Neuronal stem cell (in vitro differentiated cells): ENCODE measurements at regions not wholly inside any gene's neighbourhood (a gene's known extent, or its start where the extent isn't known, plus 50 kb on each side); places are given as distances from the start of the nearest gene placed in this dataset.

Source experiments
- DNase-seq: peaks from one replicate; pipeline ENCODE4 v3.0.0-alpha.2; 2013; ENCODE audit warnings: low spot score
- H2AFZ ChIP-seq: one replicate; pipeline ENCODE4 v1.6.1; 2013; ENCODE audit warnings: mild to moderate bottlenecking, low read length, inconsistent platforms
- H2AK5ac ChIP-seq: 2 replicates; pipeline ENCODE4 v1.6.1; 2013; ENCODE audit warnings: low read depth, mild to moderate bottlenecking, inconsistent platforms, low read length, moderate library complexity, mixed read lengths
- H2BK120ac ChIP-seq: 2 replicates; pipeline ENCODE4 v1.6.1; 2013; ENCODE audit warnings: low read depth, mild to moderate bottlenecking, inconsistent platforms, low read length, moderate library complexity, mixed read lengths
- H2BK12ac ChIP-seq: one replicate; pipeline ENCODE4 v1.6.1; 2013; ENCODE audit warnings: low read length, inconsistent platforms
- H2BK15ac ChIP-seq: 2 replicates; pipeline ENCODE4 v1.6.1; 2013; ENCODE audit warnings: mild to moderate bottlenecking, low read length, inconsistent platforms, mixed read lengths
- H2BK5ac ChIP-seq: one replicate; pipeline ENCODE4 v1.6.1; 2013; ENCODE audit warnings: inconsistent platforms, mild to moderate bottlenecking, low read length, moderate library complexity
- H3K14ac ChIP-seq: one replicate; pipeline ENCODE4 v1.6.1; 2013; ENCODE audit warnings: low read length, inconsistent platforms
- H3K18ac ChIP-seq: 2 replicates; pipeline ENCODE4 v1.6.1; 2013; ENCODE audit warnings: low read length, inconsistent platforms
- H3K23ac ChIP-seq: 2 replicates; pipeline ENCODE4 v1.6.1; 2013; ENCODE audit warnings: low read depth, mild to moderate bottlenecking, mixed read lengths, low read length, inconsistent platforms; ENCODE audit not compliant: poor library complexity
- H3K27ac ChIP-seq: replicated peaks from 3 replicates; pipeline ENCODE4 v1.5.1; 2013; ENCODE audit warnings: low read length, inconsistent platforms
- H3K27me3 ChIP-seq, 3 experiments: 2 replicates each; pipeline ENCODE4 v1.6.1; 2013; ENCODE audit warnings: low read length in 3 of 3, mild to moderate bottlenecking in 2 of 3, inconsistent platforms in 1 of 3, low read depth in 1 of 3, mixed read lengths in 1 of 3, moderate library complexity in 1 of 3; ENCODE audit not compliant: control insufficient read depth in 3 of 3, insufficient read depth in 3 of 3
- H3K36me3 ChIP-seq, 2 donors: replicated peaks in 1 of 2; 2 replicates each; pipeline ENCODE4 v1.6.1; 2013; ENCODE audit warnings: low read length in 2 of 2; ENCODE audit not compliant: control insufficient read depth in 2 of 2, insufficient read depth in 2 of 2
- H3K4ac ChIP-seq: 2 replicates; pipeline ENCODE4 v1.6.1; 2013; ENCODE audit warnings: inconsistent platforms, mild to moderate bottlenecking, low read length, moderate library complexity
- H3K4me1 ChIP-seq, 2 donors: 1 replicate in 1 of 2; 2 replicates in 1 of 2; pipeline ENCODE4 v1.6.1; 2013; ENCODE audit warnings: low read length in 2 of 2, low read depth in 1 of 2; ENCODE audit not compliant: control insufficient read depth in 2 of 2, insufficient read depth in 1 of 2
- H3K4me2 ChIP-seq: one replicate; pipeline ENCODE4 v1.6.1; 2013; ENCODE audit warnings: mild to moderate bottlenecking, low read length, inconsistent platforms; ENCODE audit not compliant: insufficient read depth, poor library complexity, severe bottlenecking
- H3K4me3 ChIP-seq, 2 donors: 2 replicates each; pipeline ENCODE4 v1.5.1; 2013; ENCODE audit warnings: low read length in 2 of 2, mild to moderate bottlenecking in 2 of 2, inconsistent platforms in 1 of 2, moderate library complexity in 1 of 2
- H3K79me1 ChIP-seq: one replicate; pipeline ENCODE4 v1.6.1; 2013; ENCODE audit warnings: low read depth, mild to moderate bottlenecking, inconsistent platforms, low read length, moderate library complexity
- H3K9ac ChIP-seq: one replicate; pipeline ENCODE4 v1.6.1; 2013; ENCODE audit warnings: mild to moderate bottlenecking, low read depth, low read length, inconsistent platforms; ENCODE audit not compliant: poor library complexity
- H3K9me3 ChIP-seq, 2 donors: replicated peaks in 1 of 2; 2 replicates each; pipeline versions ENCODE3 to v1.6.1; 2013; ENCODE audit warnings: low read length in 2 of 2, mild to moderate bottlenecking in 2 of 2, inconsistent platforms in 1 of 2, low read depth in 1 of 2, mixed read lengths in 1 of 2, moderate library complexity in 1 of 2; ENCODE audit not compliant: control insufficient read depth in 2 of 2, insufficient read depth in 1 of 2
- H4K8ac ChIP-seq: one replicate; pipeline ENCODE4 v1.6.1; 2013; ENCODE audit warnings: low read depth, mild to moderate bottlenecking, inconsistent platforms, low read length, moderate library complexity
- H4K91ac ChIP-seq: one replicate; pipeline ENCODE4 v1.6.1; 2013; ENCODE audit warnings: low read length, low read depth, mild to moderate bottlenecking, inconsistent platforms; ENCODE audit not compliant: poor library complexity
- WGBS, 2 donors: extraction: QIAGEN DNeasy Blood & Tissue Kit; methylation state at CpG; one replicate each; pipeline ENCODE4 v1.1.7; 2013; ENCODE audit warnings: missing lambda C conversion rate in 2 of 2, mixed read lengths in 1 of 2; ENCODE audit not compliant: insufficient read length in 2 of 2, insufficient replicate concordance in 1 of 2; ENCODE audit errors: extremely low coverage in 2 of 2; 5-methylcytosine and 5-hydroxymethylcytosine counted together

DNA sequence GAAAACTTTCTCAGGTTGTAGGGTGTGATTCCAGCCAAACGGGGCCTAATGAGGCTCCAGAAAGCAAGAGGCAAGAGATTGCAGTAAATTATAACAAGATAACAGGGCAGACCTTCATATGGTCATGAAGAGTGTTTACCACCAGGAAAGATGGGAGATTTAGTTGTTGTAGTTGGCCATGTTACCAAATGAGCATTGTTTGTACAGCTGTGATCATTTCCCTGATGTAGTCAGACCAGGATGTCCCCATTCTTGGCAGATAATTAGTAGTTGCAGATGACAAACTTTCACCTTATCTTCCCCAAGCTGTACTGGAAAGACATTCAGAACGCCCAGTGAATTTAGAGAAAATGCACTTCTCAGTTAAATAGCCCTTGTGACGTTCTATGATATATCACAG is 630.8 kb downstream of the ANKRD7 start:
- H3K9ac ChIP-seq, result no peak overlapping the region
- no peaks in the 10 kb centered on the region for H3K79me1 ChIP-seq
- no peak overlapping the region for H3K4ac ChIP-seq
- H2BK5ac ChIP-seq, result no peak overlapping the region
- H2BK120ac ChIP-seq, result no peak overlapping the region
- no peaks in the 10 kb centered on the region for H3K36me3 ChIP-seq
- no peak overlapping the region for H2AK5ac ChIP-seq
- no peak for DNase-seq
- no peak overlapping the region for H4K91ac ChIP-seq
- no peak overlapping the region for H2AFZ ChIP-seq
- no CpG with 5 or more reads among the region's 3 CpGs for WGBS, 2 donors
- H3K27me3 ChIP-seq, result no peaks in the 10 kb centered on the region
- no peaks in the 10 kb centered on the region for H3K4me1 ChIP-seq
- H4K8ac ChIP-seq, result no peak overlapping the region
- H2BK15ac ChIP-seq, result no peak overlapping the region
- H3K4me3 ChIP-seq, result no peak overlapping the region
- H3K18ac ChIP-seq, result no peak overlapping the region
- H3K9me3 ChIP-seq, result no peaks in the 10 kb centered on the region
- no peak overlapping the region for H2BK12ac ChIP-seq
- H3K4me2 ChIP-seq, result no peak overlapping the region
- H3K23ac ChIP-seq, result no peak overlapping the region
- no peak overlapping the region for H3K14ac ChIP-seq
- no peak overlapping the region for H3K27ac ChIP-seq

DNA sequence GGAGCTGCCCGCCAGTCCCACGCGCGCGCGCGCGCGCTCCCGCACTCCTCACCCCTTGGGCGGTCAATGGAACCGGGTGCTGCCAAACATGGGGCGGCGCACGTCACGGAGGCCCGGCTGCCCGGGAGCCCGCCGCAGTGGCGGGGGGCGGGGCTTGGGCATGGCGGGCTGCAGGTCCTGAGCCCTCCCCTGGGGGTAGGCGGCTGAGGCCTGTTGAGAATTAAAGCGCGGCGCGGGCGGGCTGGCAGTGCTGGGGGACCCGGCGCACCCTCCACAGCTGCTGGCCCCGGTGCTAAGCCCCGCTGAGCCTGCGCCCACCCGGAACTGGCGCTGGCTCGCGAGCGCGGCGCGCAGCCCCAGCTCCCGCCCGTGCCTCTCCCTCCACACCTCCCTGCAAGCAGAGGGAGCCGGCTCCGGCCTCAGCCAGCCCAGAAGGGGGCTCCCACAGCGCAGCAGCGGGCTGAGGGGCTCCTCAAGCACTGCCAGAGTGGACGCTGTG is 634.2 kb downstream of the ANKRD7 start:
- H3K27me3 ChIP-seq, result no peaks in the 10 kb centered on the region
- no peaks in the 10 kb centered on the region for H3K4me1 ChIP-seq
- no peak overlapping the region for H2BK120ac ChIP-seq
- H3K4ac ChIP-seq, result no peak overlapping the region
- no peak overlapping the region for H4K91ac ChIP-seq
- no peaks in the 10 kb centered on the region for H3K79me1 ChIP-seq
- H3K4me2 ChIP-seq, result no peak overlapping the region
- H3K9ac ChIP-seq, result no peak overlapping the region
- H3K14ac ChIP-seq, result no peak overlapping the region
- no peak overlapping the region for H2BK5ac ChIP-seq
- H2BK15ac ChIP-seq, result no peak overlapping the region
- no peak overlapping the region for H3K4me3 ChIP-seq
- no peaks in the 10 kb centered on the region for H3K36me3 ChIP-seq
- no peak overlapping the region for H2AK5ac ChIP-seq
- no peak for DNase-seq
- H4K8ac ChIP-seq, result no peak overlapping the region
- no peak overlapping the region for H3K27ac ChIP-seq
- no peak overlapping the region for H2BK12ac ChIP-seq
- no CpG with 5 or more reads among the region's 49 CpGs for WGBS, 2 donors
- no peak overlapping the region for H2AFZ ChIP-seq
- H3K23ac ChIP-seq, result no peak overlapping the region
- H3K18ac ChIP-seq, result no peak overlapping the region
- no peaks in the 10 kb centered on the region for H3K9me3 ChIP-seq

DNA sequence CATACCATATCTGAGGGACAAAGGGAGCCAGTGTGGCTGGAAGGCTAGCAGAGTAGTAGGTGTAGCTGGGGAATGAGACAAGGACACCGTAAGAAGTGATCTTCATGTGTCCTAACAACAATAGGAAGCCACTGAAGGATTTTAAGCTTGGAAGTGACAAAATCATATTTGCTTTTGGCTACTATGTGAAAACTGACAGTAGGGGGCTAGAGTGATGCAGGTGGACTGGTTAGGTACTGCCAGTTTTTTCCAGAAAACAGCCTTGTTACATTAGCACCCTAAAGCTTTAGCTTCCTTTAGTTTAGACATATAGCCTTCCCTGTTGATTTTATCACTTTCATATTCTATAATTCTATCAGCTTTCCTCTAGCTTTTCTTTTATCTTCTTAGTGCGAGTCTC is 637.1 kb downstream of the ANKRD7 start:
- Histone ChIP-seq H2BK15ac (no peak overlapping the region), H3K4ac (no peak overlapping the region), H3K79me1 (no peaks in the 10 kb centered on the region), H3K14ac (no peak overlapping the region), H3K18ac (no peak overlapping the region), H2BK5ac (no peak overlapping the region), H4K8ac (no peak overlapping the region), H3K23ac (no peak overlapping the region), H3K27ac (no peak overlapping the region), H4K91ac (no peak overlapping the region), H3K4me1 (no peaks in the 10 kb centered on the region), H3K27me3 (no peaks in the 10 kb centered on the region), H2AFZ (peak overlapping the region; percentile 76), H2BK12ac (no peak overlapping the region), H2AK5ac (no peak overlapping the region), H3K4me3 (no peak overlapping the region), H3K9me3 (no peaks in the 10 kb centered on the region), H2BK120ac (no peak overlapping the region), H3K9ac (no peak overlapping the region), H3K36me3 (no peaks in the 10 kb centered on the region), H3K4me2 (no peak overlapping the region)
- no CpG with 5 or more reads among the region's 2 CpGs for WGBS, 2 donors
- DNase-seq, result no peak

DNA sequence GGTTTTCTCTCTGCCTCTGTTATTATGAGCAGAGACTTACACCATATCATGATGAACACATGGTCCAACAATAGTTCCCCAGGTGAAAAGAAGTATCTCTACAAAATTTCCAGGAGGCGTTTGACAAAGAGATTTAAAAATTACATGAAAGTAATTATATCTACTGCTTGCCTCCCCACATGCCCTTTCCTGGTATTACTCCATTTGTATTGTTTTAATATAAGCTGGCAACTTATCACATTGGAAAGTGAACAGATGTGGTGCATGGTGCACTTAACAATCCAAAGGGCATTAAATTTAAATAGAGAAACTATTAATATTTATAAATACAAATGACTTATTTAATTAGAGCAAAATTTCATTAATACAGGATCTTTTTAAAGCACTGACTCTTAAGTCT is 638.2 kb downstream of the ANKRD7 start:
- H3K27ac ChIP-seq, result no peak overlapping the region
- H4K8ac ChIP-seq, result no peak overlapping the region
- no peak overlapping the region for H3K14ac ChIP-seq
- H3K4ac ChIP-seq, result no peak overlapping the region
- no peak overlapping the region for H2BK120ac ChIP-seq
- no peak overlapping the region for H2BK15ac ChIP-seq
- H3K79me1 ChIP-seq, result no peaks in the 10 kb centered on the region
- no peaks in the 10 kb centered on the region for H3K27me3 ChIP-seq
- H3K18ac ChIP-seq, result no peak overlapping the region
- no peak overlapping the region for H3K4me3 ChIP-seq
- H3K4me1 ChIP-seq, result no peaks in the 10 kb centered on the region
- no peak overlapping the region for H2BK12ac ChIP-seq
- H4K91ac ChIP-seq, result no peak overlapping the region
- H2BK5ac ChIP-seq, result no peak overlapping the region
- H3K23ac ChIP-seq, result no peak overlapping the region
- no CpG with 5 or more reads among the region's 1 CpG for WGBS, 2 donors
- no peak overlapping the region for H3K9ac ChIP-seq
- no peak overlapping the region for H3K4me2 ChIP-seq
- H2AK5ac ChIP-seq, result no peak overlapping the region
- H3K9me3 ChIP-seq, result no peaks in the 10 kb centered on the region
- no peak overlapping the region for H2AFZ ChIP-seq
- no peaks in the 10 kb centered on the region for H3K36me3 ChIP-seq
- no peak for DNase-seq
